ENCODE measurements at regions not wholly inside any gene's neighbourhood (a gene's known extent, or its start where the extent isn't known, plus 50 kb on each side); places are given as distances from the start of the nearest gene placed in this dataset.

GRCh38 chr16:9378876-9379275, 287.4 kb downstream of the HAPSTR1 start:
- H3K4me1 Mint-ChIP-seq, result 0 out of 3 replicates have a peak, but pooled peaks cover 2% of the 10 kb centered on the region
- H3K27me3 Mint-ChIP-seq (ENCODE audit: insufficient read depth, low read depth, poor library complexity), result peaks cover under 1% of the 10 kb centered on the region
- no peaks in the 10 kb centered on the region for H3K36me3 Mint-ChIP-seq (ENCODE audit: low read depth)
- H3K36me3 ChIP-seq (ENCODE audit: insufficient read depth), result no peaks in the 10 kb centered on the region
- H3K4me1 ChIP-seq (ENCODE audit: insufficient read depth), result no peaks in the 10 kb centered on the region
- TF ChIP-seq, protein P1, sequence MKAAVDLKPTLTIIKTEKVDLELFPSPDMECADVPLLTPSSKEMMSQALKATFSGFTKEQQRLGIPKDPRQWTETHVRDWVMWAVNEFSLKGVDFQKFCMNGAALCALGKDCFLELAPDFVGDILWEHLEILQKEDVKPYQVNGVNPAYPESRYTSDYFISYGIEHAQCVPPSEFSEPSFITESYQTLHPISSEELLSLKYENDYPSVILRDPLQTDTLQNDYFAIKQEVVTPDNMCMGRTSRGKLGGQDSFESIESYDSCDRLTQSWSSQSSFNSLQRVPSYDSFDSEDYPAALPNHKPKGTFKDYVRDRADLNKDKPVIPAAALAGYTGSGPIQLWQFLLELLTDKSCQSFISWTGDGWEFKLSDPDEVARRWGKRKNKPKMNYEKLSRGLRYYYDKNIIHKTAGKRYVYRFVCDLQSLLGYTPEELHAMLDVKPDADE (IDR thresholded peaks at IDR 0.05), result no peak
- no peak for TF ChIP-seq CREB1 (CRISPR knock-in tag; IDR thresholded peaks at IDR 0.05; ENCODE audit: low read depth)
- H2AFZ ChIP-seq, result no peak overlapping the region; the same call in 1 of the 2 replicates
- ATAC-seq, result no peak
- H3F3A ChIP-seq (replicated peaks; ENCODE audit: low read depth), result no peaks in the 10 kb centered on the region
- H3K27me3 ChIP-seq (ENCODE audit: insufficient read depth), result no peaks in the 10 kb centered on the region
- DNase-seq (ENCODE audit: low spot score), result no peak
- H3K9me3 Mint-ChIP-seq, result peaks cover 9% of the 10 kb centered on the region; the same call in 1 of the 3 replicates
- H3K79me2 ChIP-seq (replicated peaks; ENCODE audit: insufficient read depth), result no peaks in the 10 kb centered on the region
- no peak overlapping the region for H3K4me3 ChIP-seq
- H3K27ac Mint-ChIP-seq, result no peak overlapping the region
- H3K27ac ChIP-seq (ENCODE audit: low read depth), result no peak overlapping the region
- H4K20me1 ChIP-seq (replicated peaks; ENCODE audit: insufficient read depth), result no peaks in the 10 kb centered on the region
- peaks cover 2% of the 10 kb centered on the region; the same call in 1 of the 2 replicates for H3K9me2 ChIP-seq (ENCODE audit: insufficient read depth)
- no peak overlapping the region for H3K4me2 ChIP-seq
- no peak overlapping the region for H3K4me3 Mint-ChIP-seq

- Mint-ChIP-seq H3K27me3 (ENCODE audit: insufficient read depth, low read depth, poor library complexity) (peaks cover 2% of the 10 kb centered on the region), H3K4me1 (no peaks in the 10 kb centered on the region), H3K27ac (no peak overlapping the region), H3K4me3 (no peak overlapping the region), H3K9me3 (peaks cover 9% of the 10 kb centered on the region; the same call in 1 of the 3 replicates), H3K36me3 (ENCODE audit: low read depth) (no peaks in the 10 kb centered on the region)
- H3K36me3 ChIP-seq (ENCODE audit: insufficient read depth), result no peaks in the 10 kb centered on the region
- no peaks in the 10 kb centered on the region for H3K4me1 ChIP-seq (ENCODE audit: insufficient read depth)
- H3K27ac ChIP-seq (ENCODE audit: low read depth), result no peak overlapping the region
- no peak overlapping the region for H2AFZ ChIP-seq
- no peaks in the 10 kb centered on the region for H3F3A ChIP-seq (replicated peaks; ENCODE audit: low read depth)
- H3K27me3 ChIP-seq (ENCODE audit: insufficient read depth), result no peaks in the 10 kb centered on the region
- H4K20me1 ChIP-seq (replicated peaks; ENCODE audit: insufficient read depth), result no peaks in the 10 kb centered on the region
- H3K4me3 ChIP-seq, result no peak overlapping the region
- ATAC-seq (no peak), DNase-seq (ENCODE audit: low spot score) (no peak)
- peaks cover 2% of the 10 kb centered on the region; the same call in 1 of the 2 replicates for H3K9me2 ChIP-seq (ENCODE audit: insufficient read depth)
- no peaks in the 10 kb centered on the region for H3K79me2 ChIP-seq (replicated peaks; ENCODE audit: insufficient read depth)
- no peak overlapping the region for H3K4me2 ChIP-seq
- TF ChIP-seq ZNF462 (CRISPR knock-in tag; IDR thresholded peaks at IDR 0.05), result no peak
- no peak for TF ChIP-seq ZNF331 (CRISPR knock-in tag; IDR thresholded peaks at IDR 0.05; ENCODE audit: low read depth)
- TF ChIP-seq, protein P2, sequence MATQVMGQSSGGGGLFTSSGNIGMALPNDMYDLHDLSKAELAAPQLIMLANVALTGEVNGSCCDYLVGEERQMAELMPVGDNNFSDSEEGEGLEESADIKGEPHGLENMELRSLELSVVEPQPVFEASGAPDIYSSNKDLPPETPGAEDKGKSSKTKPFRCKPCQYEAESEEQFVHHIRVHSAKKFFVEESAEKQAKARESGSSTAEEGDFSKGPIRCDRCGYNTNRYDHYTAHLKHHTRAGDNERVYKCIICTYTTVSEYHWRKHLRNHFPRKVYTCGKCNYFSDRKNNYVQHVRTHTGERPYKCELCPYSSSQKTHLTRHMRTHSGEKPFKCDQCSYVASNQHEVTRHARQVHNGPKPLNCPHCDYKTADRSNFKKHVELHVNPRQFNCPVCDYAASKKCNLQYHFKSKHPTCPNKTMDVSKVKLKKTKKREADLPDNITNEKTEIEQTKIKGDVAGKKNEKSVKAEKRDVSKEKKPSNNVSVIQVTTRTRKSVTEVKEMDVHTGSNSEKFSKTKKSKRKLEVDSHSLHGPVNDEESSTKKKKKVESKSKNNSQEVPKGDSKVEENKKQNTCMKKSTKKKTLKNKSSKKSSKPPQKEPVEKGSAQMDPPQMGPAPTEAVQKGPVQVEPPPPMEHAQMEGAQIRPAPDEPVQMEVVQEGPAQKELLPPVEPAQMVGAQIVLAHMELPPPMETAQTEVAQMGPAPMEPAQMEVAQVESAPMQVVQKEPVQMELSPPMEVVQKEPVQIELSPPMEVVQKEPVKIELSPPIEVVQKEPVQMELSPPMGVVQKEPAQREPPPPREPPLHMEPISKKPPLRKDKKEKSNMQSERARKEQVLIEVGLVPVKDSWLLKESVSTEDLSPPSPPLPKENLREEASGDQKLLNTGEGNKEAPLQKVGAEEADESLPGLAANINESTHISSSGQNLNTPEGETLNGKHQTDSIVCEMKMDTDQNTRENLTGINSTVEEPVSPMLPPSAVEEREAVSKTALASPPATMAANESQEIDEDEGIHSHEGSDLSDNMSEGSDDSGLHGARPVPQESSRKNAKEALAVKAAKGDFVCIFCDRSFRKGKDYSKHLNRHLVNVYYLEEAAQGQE (IDR thresholded peaks at IDR 0.05; ENCODE audit: unreplicated experiment), result no peak
- no peak for TF ChIP-seq EZH2 (IDR thresholded peaks at IDR 0.05; ENCODE audit: low read depth, unreplicated experiment)
- TF ChIP-seq CREB1 (CRISPR knock-in tag; IDR thresholded peaks at IDR 0.05; ENCODE audit: low read depth), result no peak
- no peak for TF ChIP-seq CTCF (conservative IDR thresholded peaks at IDR 0.05; ENCODE audit: low read depth in 2 of 2)
- TF ChIP-seq ZNF114 (CRISPR knock-in tag; IDR thresholded peaks at IDR 0.05), result no peak
- no peak for TF ChIP-seq NANOG (IDR thresholded peaks at IDR 0.05; ENCODE audit: borderline replicate concordance)
These were observed 288.8 kb downstream of the HAPSTR1 start for GRCh38 chr16:9380221-9380620.
